ENCODE measurements at regions not wholly inside any gene's neighbourhood (a gene's known extent, or its start where the extent isn't known, plus 50 kb on each side); places are given as distances from the start of the nearest gene placed in this dataset.

DNA sequence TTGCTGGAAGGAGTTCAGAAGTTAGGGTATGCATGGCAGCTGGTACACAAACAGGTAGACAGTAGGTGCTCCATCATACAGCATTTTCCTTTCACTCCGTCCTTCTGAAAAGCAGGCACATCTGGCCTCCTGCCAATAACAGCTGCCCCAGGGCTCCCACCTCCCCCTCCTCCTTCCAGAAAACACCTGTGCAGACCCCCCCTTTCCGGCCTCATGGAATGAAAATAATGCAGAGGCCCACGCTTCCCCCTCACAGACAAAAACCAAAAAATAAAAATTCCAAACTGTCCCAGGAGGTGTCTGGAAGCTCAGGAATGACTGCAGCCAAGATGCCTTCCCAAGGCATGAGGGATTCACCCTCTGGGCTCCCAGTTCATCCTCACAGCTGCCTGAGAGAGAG, 185.5 kb downstream of the MN1 start:
- Histone ChIP-seq H3K9me3 (ENCODE audit: control insufficient read depth in 1 of 2, low read length in 2 of 2) (no peaks in the 10 kb centered on the region), H3K27me3 (ENCODE audit: insufficient read depth, low read length) (no peaks in the 10 kb centered on the region), H3K4me1 (ENCODE audit: insufficient read depth, low read length) (no peaks in the 10 kb centered on the region), H3K27ac (ENCODE audit: low read depth, low read length) (no peak overlapping the region), H3K4me3 (ENCODE audit: low read length in 2 of 2) (no peak overlapping the region), H3K36me3 (ENCODE audit: insufficient read depth, low read length) (no peaks in the 10 kb centered on the region)
- H3K27me3 Mint-ChIP-seq = peaks cover 11 to 18% of the 10 kb centered on the region in 2 donors
- no peaks in the 10 kb centered on the region for H3K36me3 Mint-ChIP-seq
- ChIA-PET POLR2A (ENCODE audit: partially characterized antibody) (no interaction called here), CTCF (ENCODE audit: partially characterized antibody) (no interaction called here)
- H3K4me1 Mint-ChIP-seq = no peaks in the 10 kb centered on the region
- no peak for DNase-seq
- H3K4me3 Mint-ChIP-seq = no peak overlapping the region
- H3K27ac Mint-ChIP-seq = no peak overlapping the region
- intact Hi-C loops (cut with micrococcal nuclease) = no loop called here
- peaks cover 0 to 4% (median 0%) of the 10 kb centered on the region in 8 donors for H3K9me3 Mint-ChIP-seq

DNA sequence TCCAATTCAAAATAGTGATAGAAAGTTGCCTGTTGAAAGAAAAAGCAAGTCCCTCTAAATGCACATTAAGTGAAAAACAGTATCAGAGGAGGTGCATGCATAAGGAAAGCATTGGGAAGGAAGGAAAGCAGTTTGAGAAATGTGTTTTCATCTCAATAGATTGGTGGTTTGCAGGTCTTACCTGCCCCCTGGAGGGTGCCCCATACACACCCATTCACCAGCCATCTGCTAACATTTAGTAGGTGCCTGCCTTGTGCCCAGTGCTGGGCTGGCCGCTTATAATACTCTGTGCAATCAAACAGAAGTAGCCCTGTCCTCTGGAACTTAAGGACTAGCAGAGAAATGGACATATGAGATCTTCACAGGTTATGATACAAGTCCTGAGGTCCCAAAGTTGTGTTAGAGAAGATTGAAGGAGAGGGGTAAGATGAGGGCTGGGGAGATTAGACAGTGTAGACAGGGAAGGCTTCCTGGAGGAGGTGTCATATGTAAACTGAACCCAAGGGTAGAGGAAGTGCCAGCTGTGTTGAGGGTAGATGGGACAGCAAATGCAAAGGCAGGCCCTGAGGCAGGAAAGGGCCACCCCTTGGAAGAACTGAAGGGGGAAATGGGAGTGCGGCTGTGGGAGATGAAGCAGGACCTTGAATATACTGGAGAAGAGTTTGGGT, 184.2 kb downstream of the MN1 start:
- Mint-ChIP-seq H3K4me3 (no peak overlapping the region), H3K27ac (no peak overlapping the region), H3K4me1 (no peaks in the 10 kb centered on the region), H3K9me3 (peaks cover 0 to 4% (median 0%) of the 10 kb centered on the region in 8 donors), H3K36me3 (no peaks in the 10 kb centered on the region), H3K27me3 (peaks cover 11 to 18% of the 10 kb centered on the region in 2 donors)
- no peak for DNase-seq
- intact Hi-C loops (cut with micrococcal nuclease) = no loop called here
- no peaks in the 10 kb centered on the region for H3K9me3 ChIP-seq (ENCODE audit: control insufficient read depth in 1 of 2, low read length in 2 of 2)
- no peaks in the 10 kb centered on the region for H3K36me3 ChIP-seq (ENCODE audit: insufficient read depth, low read length)
- H3K4me3 ChIP-seq (ENCODE audit: low read length in 2 of 2) = no peak overlapping the region
- no peaks in the 10 kb centered on the region for H3K27me3 ChIP-seq (ENCODE audit: insufficient read depth, low read length)
- no peaks in the 10 kb centered on the region for H3K4me1 ChIP-seq (ENCODE audit: insufficient read depth, low read length)
- H3K27ac ChIP-seq (ENCODE audit: low read depth, low read length) = no peak overlapping the region
- ChIA-PET CTCF (ENCODE audit: partially characterized antibody) (no interaction called here), POLR2A (ENCODE audit: partially characterized antibody) (no interaction called here)

DNA sequence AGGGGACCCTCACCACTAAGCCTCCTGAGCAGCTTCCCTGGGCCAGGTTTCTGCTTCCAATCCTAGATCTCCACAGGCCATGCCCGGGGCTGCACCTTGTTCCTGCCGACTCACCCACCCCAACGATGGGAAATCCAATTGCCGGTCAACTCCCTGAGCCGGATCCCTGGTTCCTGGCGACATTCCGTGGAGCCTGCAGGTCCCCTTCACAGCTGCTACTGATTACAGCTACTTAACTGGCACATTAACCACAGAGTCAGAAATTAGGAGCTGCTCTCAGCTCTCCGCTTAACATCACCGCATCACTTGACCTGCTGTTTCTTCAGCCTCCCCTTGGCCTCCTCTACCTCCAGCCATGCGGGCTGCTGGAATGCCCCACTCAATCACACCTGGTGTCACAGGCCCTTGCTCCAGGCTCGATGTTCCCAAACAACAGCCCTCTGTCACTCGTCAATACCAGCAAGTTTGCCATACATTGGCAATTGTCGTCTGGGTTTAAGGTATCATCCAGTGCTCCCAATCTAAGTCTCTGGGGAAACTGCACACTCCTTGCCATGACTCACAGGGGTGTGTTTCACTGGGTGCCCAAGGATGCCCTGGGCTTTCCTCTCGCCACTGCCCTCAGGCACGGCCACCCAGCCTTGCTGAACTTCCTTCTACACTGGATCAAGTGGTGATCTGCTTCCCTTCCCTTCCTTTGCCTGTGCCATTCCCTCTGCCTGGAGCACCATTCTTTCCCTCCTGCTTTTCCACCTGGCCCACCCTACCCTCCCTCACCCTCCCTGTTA, 181.0 kb downstream of the MN1 start:
- CTCF ChIA-PET (ENCODE audit: partially characterized antibody) = no interaction called here
- no peaks in the 10 kb centered on the region for H3K4me1 Mint-ChIP-seq
- POLR2A ChIA-PET (ENCODE audit: partially characterized antibody) = no interaction called here
- Histone ChIP-seq H3K36me3 (ENCODE audit: insufficient read depth, low read length) (no peaks in the 10 kb centered on the region), H3K4me3 (ENCODE audit: low read length in 2 of 2) (no peak overlapping the region), H3K4me1 (ENCODE audit: insufficient read depth, low read length) (no peaks in the 10 kb centered on the region), H3K27me3 (ENCODE audit: insufficient read depth, low read length) (no peaks in the 10 kb centered on the region), H3K9me3 (ENCODE audit: control insufficient read depth in 1 of 2, low read length in 2 of 2) (no peaks in the 10 kb centered on the region), H3K27ac (ENCODE audit: low read depth, low read length) (no peak overlapping the region)
- H3K4me3 Mint-ChIP-seq = no peak overlapping the region
- H3K36me3 Mint-ChIP-seq = no peaks in the 10 kb centered on the region
- intact Hi-C loops (cut with micrococcal nuclease) = no loop called here
- no peak overlapping the region for H3K27ac Mint-ChIP-seq
- DNase-seq = no peak
- peaks cover 0 to 4% of the 10 kb centered on the region in 2 donors for H3K27me3 Mint-ChIP-seq
- H3K9me3 Mint-ChIP-seq = peaks cover 0 to 2% (median 0%) of the 10 kb centered on the region in 8 donors

DNA sequence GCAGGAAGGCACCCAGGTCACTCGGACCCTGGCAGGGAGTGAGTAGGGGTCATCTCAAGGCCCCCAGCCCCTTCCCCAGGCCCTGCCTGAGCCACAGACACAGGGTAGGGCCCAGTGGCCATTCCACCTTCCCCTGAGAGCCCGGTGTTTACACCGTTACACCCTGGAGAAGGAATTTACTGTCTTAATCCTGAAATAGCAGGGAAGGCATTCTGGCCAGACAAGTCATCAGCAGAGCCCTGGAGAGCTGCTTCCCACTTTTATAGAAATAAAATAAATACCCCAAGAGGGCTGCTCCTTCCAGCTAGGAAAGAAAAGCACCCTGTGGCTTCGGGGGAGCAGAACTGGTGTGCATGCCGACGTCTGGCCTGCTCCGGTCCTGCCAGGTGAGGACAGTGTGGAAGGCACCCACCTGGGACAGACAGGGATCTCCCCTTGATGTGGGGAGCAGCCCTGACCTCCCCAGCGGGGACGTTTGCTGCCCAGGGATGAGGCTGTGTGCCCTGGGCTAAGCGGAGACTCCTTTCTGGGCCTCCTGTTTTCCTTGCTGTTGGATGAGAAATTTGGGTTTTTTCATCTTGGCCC, 180.0 kb downstream of the MN1 start:
- no peaks in the 10 kb centered on the region for H3K4me1 ChIP-seq (ENCODE audit: insufficient read depth, low read length)
- H3K4me3 Mint-ChIP-seq = no peak overlapping the region
- H3K27ac ChIP-seq (ENCODE audit: low read depth, low read length) = no peak overlapping the region
- ChIA-PET CTCF (ENCODE audit: partially characterized antibody) (no interaction called here), POLR2A (ENCODE audit: partially characterized antibody) (no interaction called here)
- no peaks in the 10 kb centered on the region for H3K27me3 ChIP-seq (ENCODE audit: insufficient read depth, low read length)
- H3K27me3 Mint-ChIP-seq = peaks cover 0 to 4% of the 10 kb centered on the region in 2 donors
- intact Hi-C loops (cut with micrococcal nuclease) = no loop called here
- no peaks in the 10 kb centered on the region for H3K4me1 Mint-ChIP-seq
- H3K27ac Mint-ChIP-seq = no peak overlapping the region
- no peaks in the 10 kb centered on the region for H3K36me3 ChIP-seq (ENCODE audit: insufficient read depth, low read length)
- DNase-seq = no peak
- H3K9me3 ChIP-seq (ENCODE audit: control insufficient read depth in 1 of 2, low read length in 2 of 2) = no peaks in the 10 kb centered on the region
- H3K36me3 Mint-ChIP-seq = no peaks in the 10 kb centered on the region
- no peak overlapping the region for H3K4me3 ChIP-seq (ENCODE audit: low read length in 2 of 2)
- peaks cover 0 to 2% (median 0%) of the 10 kb centered on the region in 8 donors for H3K9me3 Mint-ChIP-seq

DNA sequence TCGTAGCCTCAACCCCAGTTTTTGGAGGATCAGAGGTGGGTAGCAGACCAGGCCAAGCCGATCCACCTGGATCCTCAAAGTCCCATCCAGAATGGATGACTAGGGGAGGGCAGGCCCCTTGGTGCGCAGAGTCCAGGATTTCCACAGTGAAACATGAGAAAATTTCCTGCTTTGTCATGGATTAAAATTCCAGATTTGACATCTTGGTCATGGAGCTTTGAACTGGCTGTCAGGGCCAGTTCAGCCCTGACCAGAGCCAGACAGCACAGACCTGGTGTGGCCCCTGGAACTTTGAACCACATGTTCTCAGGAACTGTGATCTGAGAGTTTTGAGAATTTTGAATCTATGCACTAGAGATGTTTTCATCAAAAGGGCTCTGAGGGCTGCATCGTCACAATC, 177.5 kb downstream of the MN1 start:
- peaks cover 0 to 2% of the 10 kb centered on the region in 2 donors for H3K27me3 Mint-ChIP-seq
- POLR2A ChIA-PET (ENCODE audit: partially characterized antibody) = no interaction called here
- no peak overlapping the region for H3K4me3 Mint-ChIP-seq
- Histone ChIP-seq H3K4me1 (ENCODE audit: insufficient read depth, low read length) (no peaks in the 10 kb centered on the region), H3K4me3 (ENCODE audit: low read length in 2 of 2) (no peak overlapping the region), H3K9me3 (ENCODE audit: control insufficient read depth in 1 of 2, low read length in 2 of 2) (no peaks in the 10 kb centered on the region), H3K27ac (ENCODE audit: low read depth, low read length) (no peak overlapping the region), H3K27me3 (ENCODE audit: insufficient read depth, low read length) (no peaks in the 10 kb centered on the region), H3K36me3 (ENCODE audit: insufficient read depth, low read length) (no peaks in the 10 kb centered on the region)
- peaks cover 0 to 2% (median 0%) of the 10 kb centered on the region in 8 donors for H3K9me3 Mint-ChIP-seq
- no peak for DNase-seq
- H3K36me3 Mint-ChIP-seq = no peaks in the 10 kb centered on the region
- no peak overlapping the region for H3K27ac Mint-ChIP-seq
- no peaks in the 10 kb centered on the region for H3K4me1 Mint-ChIP-seq
- intact Hi-C loops (cut with micrococcal nuclease) = no loop called here
- CTCF ChIA-PET (ENCODE audit: partially characterized antibody) = no interaction called here

DNA sequence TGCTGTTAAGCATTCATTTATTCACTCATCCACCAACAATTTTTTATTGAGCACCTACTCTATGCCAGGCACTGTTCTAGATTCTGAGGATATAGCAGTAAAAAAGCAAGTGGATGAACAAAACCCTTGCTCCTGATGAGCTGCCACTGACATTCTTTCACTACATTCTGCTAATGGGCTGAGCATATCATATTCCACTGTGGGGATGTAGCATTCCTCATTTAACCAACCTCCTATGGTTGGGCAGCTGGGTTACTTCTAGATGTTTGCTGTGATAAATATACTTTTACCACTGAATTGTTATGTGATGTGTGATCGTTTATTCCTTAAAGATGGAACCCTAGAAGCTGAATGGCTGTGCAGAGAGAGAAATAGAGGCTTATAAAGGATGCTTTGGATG, 176.9 kb downstream of the MN1 start:
- Histone ChIP-seq H3K36me3 (ENCODE audit: insufficient read depth, low read length) (no peaks in the 10 kb centered on the region), H3K9me3 (ENCODE audit: control insufficient read depth in 1 of 2, low read length in 2 of 2) (no peaks in the 10 kb centered on the region), H3K4me1 (ENCODE audit: insufficient read depth, low read length) (no peaks in the 10 kb centered on the region), H3K27ac (ENCODE audit: low read depth, low read length) (no peak overlapping the region), H3K27me3 (ENCODE audit: insufficient read depth, low read length) (no peaks in the 10 kb centered on the region), H3K4me3 (ENCODE audit: low read length in 2 of 2) (no peak overlapping the region)
- Mint-ChIP-seq H3K4me3 (no peak overlapping the region), H3K27me3 (peaks cover 0 to 2% of the 10 kb centered on the region in 2 donors), H3K36me3 (no peaks in the 10 kb centered on the region), H3K4me1 (no peaks in the 10 kb centered on the region), H3K9me3 (no peaks in the 10 kb centered on the region), H3K27ac (no peak overlapping the region)
- DNase-seq = no peak
- intact Hi-C loops (cut with micrococcal nuclease) = no loop called here
- ChIA-PET CTCF (ENCODE audit: partially characterized antibody) (no interaction called here), POLR2A (ENCODE audit: partially characterized antibody) (no interaction called here)

DNA sequence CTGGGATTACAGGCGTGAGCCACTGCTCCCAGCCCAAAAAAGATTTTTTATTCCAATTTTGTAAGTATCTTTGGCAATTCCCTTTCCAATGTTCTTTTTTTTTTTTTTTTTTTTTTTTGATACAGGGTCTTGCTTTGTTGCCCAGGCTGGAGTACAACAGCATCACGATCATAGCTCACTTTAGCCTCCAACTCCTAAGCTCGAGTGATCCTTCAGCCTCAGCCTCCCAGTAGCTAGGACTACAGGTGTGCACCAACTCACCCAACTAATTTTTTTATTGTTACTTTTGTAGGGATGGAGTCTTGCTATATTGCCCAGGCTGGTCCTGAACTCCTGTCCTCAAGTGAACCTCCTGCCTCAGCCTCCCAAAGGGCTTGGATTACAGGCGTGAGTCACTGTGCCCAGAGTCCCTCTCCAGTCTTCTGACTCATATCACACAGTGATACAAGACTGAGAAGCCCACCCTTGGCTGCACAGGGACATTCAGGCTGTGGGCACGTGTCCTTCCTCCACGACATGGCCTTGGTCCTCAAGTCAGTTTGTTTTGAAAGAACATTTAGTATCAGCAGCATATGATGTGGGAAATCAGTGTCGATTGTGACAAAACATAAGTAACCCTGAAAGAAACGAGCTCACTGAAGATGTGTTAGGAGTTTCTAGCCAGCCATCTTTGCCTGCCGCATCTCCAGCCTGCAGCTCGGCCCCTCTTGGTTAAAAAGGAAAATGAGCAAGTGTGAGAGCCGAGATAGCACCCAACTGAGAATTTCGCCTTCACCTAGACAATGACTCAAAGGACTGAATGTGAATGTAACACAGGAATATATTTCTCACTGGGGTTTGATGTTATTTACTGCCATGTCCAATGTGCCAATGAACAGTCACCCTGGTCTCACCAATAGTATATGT, 175.5 kb downstream of the MN1 start:
- Histone ChIP-seq H3K4me3 (ENCODE audit: low read length in 2 of 2) (no peak overlapping the region), H3K36me3 (ENCODE audit: insufficient read depth, low read length) (no peaks in the 10 kb centered on the region), H3K9me3 (ENCODE audit: control insufficient read depth in 1 of 2, low read length in 2 of 2) (no peaks in the 10 kb centered on the region), H3K4me1 (ENCODE audit: insufficient read depth, low read length) (no peaks in the 10 kb centered on the region), H3K27ac (ENCODE audit: low read depth, low read length) (no peak overlapping the region), H3K27me3 (ENCODE audit: insufficient read depth, low read length) (no peaks in the 10 kb centered on the region)
- ChIA-PET POLR2A (ENCODE audit: partially characterized antibody) (no interaction called here), CTCF (ENCODE audit: partially characterized antibody) (no interaction called here)
- Mint-ChIP-seq H3K4me3 (no peak overlapping the region), H3K9me3 (peaks cover 0 to 3% (median 0%) of the 10 kb centered on the region in 8 donors), H3K4me1 (no peaks in the 10 kb centered on the region), H3K36me3 (no peaks in the 10 kb centered on the region), H3K27me3 (no peaks in the 10 kb centered on the region), H3K27ac (no peak overlapping the region)
- intact Hi-C loops (cut with micrococcal nuclease) = no loop called here
- no peak for DNase-seq

Data from CD4-positive, alpha-beta memory T cell (primary cell).